GM19455 (cell line): ENCODE measurements at regions not wholly inside any gene's neighbourhood (a gene's known extent, or its start where the extent isn't known, plus 50 kb on each side); places are given as distances from the start of the nearest gene placed in this dataset.

Experiments
- ATAC-seq: cut with Tn5 transposase; IDR thresholded peaks from one replicate; pipeline ENCODE4 v1.9.1; 2021; ENCODE audit not compliant: unreplicated experiment

DNA sequence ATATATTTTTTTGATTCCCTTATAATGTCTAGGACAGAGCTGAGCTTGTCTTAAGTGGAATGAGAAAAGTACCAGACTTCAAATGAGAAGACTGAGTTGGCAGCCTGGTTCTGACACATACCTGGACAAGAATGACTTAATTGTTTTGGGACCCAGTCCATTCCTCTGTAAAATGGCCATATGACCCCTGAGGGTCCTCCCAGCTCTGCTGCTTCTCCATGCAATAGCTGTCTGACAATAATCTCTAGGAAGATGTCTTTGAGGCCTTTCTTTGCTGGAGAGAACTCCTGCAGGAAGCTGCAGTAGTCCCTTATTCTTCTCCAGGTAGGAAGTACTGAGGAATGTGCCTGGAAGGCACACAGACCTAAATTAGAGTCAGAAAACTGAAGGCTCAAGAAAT is 55.9 kb upstream of the SLIT3 start:
- ATAC-seq, result no peak

GRCh38 chr5:169356181-169356580 is 55.2 kb upstream of the SLIT3 start:
- ATAC-seq, result no peak

DNA sequence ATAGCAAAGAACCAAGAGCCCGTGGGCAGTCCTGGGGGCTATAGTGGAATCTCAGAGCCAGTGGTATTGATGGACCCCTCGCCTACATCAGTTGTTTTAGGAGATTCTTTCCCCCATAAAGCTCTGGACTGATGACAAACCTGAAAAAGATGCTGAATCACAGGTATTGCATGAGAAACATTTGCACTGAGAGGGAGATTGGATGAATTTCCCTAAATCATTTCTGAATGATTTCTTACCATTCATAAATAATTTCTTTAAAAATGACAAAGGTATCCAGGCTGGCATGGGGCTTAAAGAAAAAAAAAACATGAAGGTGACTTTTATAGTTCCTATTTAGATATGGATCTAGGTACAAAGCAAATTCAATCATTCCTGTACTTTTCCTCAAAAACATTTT is 54.0 kb upstream of the SLIT3 start:
- ATAC-seq, result no peak

DNA sequence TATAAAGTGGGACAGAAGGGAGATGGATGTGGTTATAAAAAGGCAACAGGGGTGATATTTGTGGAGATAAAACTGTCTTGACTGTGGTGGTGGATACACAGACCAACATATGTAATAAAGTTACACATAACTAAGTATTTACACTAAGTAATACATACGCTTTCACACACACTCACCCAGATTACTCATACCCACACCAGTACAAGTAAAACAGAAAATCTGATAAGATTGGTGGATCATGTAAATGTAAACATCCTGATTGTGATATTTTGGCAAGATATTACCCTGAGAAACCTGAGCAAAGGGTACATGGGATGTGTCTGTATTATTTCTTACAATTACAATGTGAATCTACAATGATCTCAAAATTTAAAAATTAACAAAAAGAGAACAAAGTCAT is 53.3 kb upstream of the SLIT3 start:
- no peak for ATAC-seq

- ATAC-seq, result no peak
Measured at GRCh38 chr5:169352901-169353300, 52.0 kb upstream of the SLIT3 start.

DNA sequence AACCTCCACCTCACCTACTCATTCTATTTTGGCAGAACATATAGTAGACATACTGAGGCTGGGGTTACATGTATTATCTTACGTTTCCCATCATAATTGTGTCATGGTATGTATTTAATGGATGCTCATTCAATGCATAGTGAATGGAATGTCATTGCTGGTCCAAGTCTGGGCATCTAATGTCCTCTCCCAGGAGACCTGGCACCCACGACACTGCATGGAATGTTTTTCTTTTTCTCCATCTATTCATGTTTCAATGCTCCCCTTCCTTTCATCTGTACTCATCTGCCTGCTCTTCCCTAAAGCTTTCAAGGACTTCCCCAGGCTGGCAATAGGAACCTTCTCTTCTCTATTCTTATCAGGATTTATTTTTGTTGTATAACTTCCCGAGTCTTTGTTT is 50.8 kb upstream of the SLIT3 start:
- no peak for ATAC-seq

DNA sequence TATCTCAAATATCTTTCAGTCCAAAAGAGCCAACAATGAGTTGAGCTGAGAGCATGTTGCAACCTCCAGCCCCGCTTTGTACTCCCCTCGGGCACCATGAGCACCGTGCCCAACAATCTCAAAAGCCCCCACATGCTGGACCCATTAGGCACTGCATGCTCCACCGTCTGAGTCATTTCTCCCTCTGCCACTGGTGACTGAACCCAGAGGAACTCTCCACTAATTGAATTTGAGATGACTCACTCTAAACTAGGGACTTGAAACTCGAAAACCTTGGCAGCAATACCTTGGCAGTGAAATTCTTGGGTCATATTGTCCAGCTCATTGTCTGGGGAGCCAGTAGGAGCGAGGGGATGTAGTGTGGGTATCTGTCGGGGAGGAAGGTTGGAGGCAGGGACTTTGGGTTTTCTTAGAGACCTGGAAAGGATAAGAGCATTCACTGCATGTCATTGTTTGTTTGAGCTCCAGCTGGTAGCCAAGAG is 49.9 kb upstream of the SLIT3 start:
- ATAC-seq, result no peak
